ENCODE measurements at regions not wholly inside any gene's neighbourhood (a gene's known extent, or its start where the extent isn't known, plus 50 kb on each side); places are given as distances from the start of the nearest gene placed in this dataset.

GRCh38 chr2:13056259-13056843, 339.6 kb downstream of the TRIB2 start:
- no peak for TF ChIP-seq POLR2AphosphoS5 (IDR thresholded peaks at IDR 0.05; ENCODE audit: low read depth)
- no peak for TF ChIP-seq CTCF (IDR thresholded peaks at IDR 0.05; ENCODE audit: insufficient read depth, low read length)
- no peak for TF ChIP-seq GABPA (IDR thresholded peaks at IDR 0.05; ENCODE audit: low read depth)
